Activated effector memory CD4-positive, alpha-beta T cell treated with anti-CD3 and anti-CD28 coated beads, Interleukin-2, amount 50 U/mL, for 16 hours (primary cell): ENCODE measurements at regions not wholly inside any gene's neighbourhood (a gene's known extent, or its start where the extent isn't known, plus 50 kb on each side); places are given as distances from the start of the nearest gene placed in this dataset.

Source experiments
- DNase-seq: peaks from one replicate; pipeline ENCODE4 v3.0.0-alpha.2; 2020

- no peak for DNase-seq
Observed at GRCh38 chr18:73961804-73962203, 185.8 kb downstream of the FBXO15 start.

GRCh38 chr18:73959352-73959751, 188.3 kb downstream of the FBXO15 start:
- DNase-seq: no peak

GRCh38 chr18:73954268-73954667, 193.4 kb downstream of the FBXO15 start:
- no peak for DNase-seq

GRCh38 chr18:73952296-73952946, 195.2 kb downstream of the FBXO15 start:
- no peak for DNase-seq

GRCh38 chr18:73950116-73950700, 197.4 kb downstream of the FBXO15 start:
- DNase-seq: no peak

GRCh38 chr18:73948497-73948896, 199.1 kb downstream of the FBXO15 start:
- no peak for DNase-seq

GRCh38 chr18:73948084-73948483, 199.6 kb downstream of the FBXO15 start:
- no peak for DNase-seq

GRCh38 chr18:73947180-73947921, 200.3 kb downstream of the FBXO15 start:
- no peak for DNase-seq

GRCh38 chr18:73945130-73945792, 202.4 kb downstream of the FBXO15 start:
- DNase-seq: no peak

GRCh38 chr18:73944715-73945114, 202.9 kb downstream of the FBXO15 start:
- no peak for DNase-seq

GRCh38 chr18:73943763-73944162, 203.9 kb downstream of the FBXO15 start:
- no peak for DNase-seq

GRCh38 chr18:73942956-73943355, 204.7 kb downstream of the FBXO15 start:
- no peak for DNase-seq

- no peak for DNase-seq
Observed at GRCh38 chr18:73942081-73942625, 205.5 kb downstream of the FBXO15 start.

- no peak for DNase-seq
Observed at GRCh38 chr18:73940721-73941120, 206.9 kb downstream of the FBXO15 start.

GRCh38 chr18:73939391-73939790, 208.2 kb downstream of the FBXO15 start:
- DNase-seq: no peak

- no peak for DNase-seq
Observed at GRCh38 chr18:73933685-73934084, 213.9 kb downstream of the FBXO15 start.

- no peak for DNase-seq
Observed at GRCh38 chr18:73932976-73933375, 214.7 kb downstream of the FBXO15 start.

- DNase-seq: no peak
Observed at GRCh38 chr18:73927496-73927895, 220.1 kb downstream of the FBXO15 start.

GRCh38 chr18:73924836-73925235, 222.8 kb downstream of the FBXO15 start:
- DNase-seq: no peak

GRCh38 chr18:73924307-73924706, 223.3 kb downstream of the FBXO15 start:
- no peak for DNase-seq

- no peak for DNase-seq
Observed at GRCh38 chr18:73923866-73924265, 223.8 kb downstream of the FBXO15 start.

GRCh38 chr18:73920033-73920432, 227.6 kb downstream of the FBXO15 start:
- no peak for DNase-seq

GRCh38 chr18:73918816-73919215, 228.8 kb downstream of the FBXO15 start:
- DNase-seq: no peak
